Sciatic nerve (tissue), 2 donors: ENCODE measurements at regions not wholly inside any gene's neighbourhood (a gene's known extent, or its start where the extent isn't known, plus 50 kb on each side); places are given as distances from the start of the nearest gene placed in this dataset.

Source experiments
- ATAC-seq: fragments of 200-7000 bp; cut with Tn5 transposase; one replicate; pipeline ENCODE4 v1.9.1; 2020; ENCODE audit warnings: mild to moderate bottlenecking, moderate library complexity
- DNase-seq: peaks from one replicate; pipeline ENCODE4 v3.0.0-alpha.2; 2020; ENCODE audit warnings: low spot score
- intact Hi-C: fragments of 100-400 bp; cut with DNase I; formaldehyde crosslinking; loops from one replicate; pipeline ENCODE4 v1.14.2; 2022
- donor health status: DM: no; HTN: no; CAD: no.
- donor health status: DM: no; HTN: no; CAD: no.

GRCh38 chr15:93138681-93139250 lies 49.8 kb upstream of the RGMA start:
- no peak for ATAC-seq
- intact Hi-C loops, result no loop called here
- DNase-seq, result no peak
